ENCODE measurements at regions not wholly inside any gene's neighbourhood (a gene's known extent, or its start where the extent isn't known, plus 50 kb on each side); places are given as distances from the start of the nearest gene placed in this dataset.
"Not testable (repeated sequence)": the region's sequence is repeated elsewhere in the genome, so short reads cannot be mapped to it uniquely, and the experiment has no call there.

- DNase-seq = no peak
Measured at GRCh38 chr1:233788687-233789086, 115.8 kb upstream of the SLC35F3 start.

GRCh38 chr1:233790121-233790520 is 114.4 kb upstream of the SLC35F3 start:
- no peak for DNase-seq

- peak in 43 of 56 donors; percentile 4 to 70 (median 30) for DNase-seq
Measured at GRCh38 chr1:233790662-233791371, 113.7 kb upstream of the SLC35F3 start.

DNA sequence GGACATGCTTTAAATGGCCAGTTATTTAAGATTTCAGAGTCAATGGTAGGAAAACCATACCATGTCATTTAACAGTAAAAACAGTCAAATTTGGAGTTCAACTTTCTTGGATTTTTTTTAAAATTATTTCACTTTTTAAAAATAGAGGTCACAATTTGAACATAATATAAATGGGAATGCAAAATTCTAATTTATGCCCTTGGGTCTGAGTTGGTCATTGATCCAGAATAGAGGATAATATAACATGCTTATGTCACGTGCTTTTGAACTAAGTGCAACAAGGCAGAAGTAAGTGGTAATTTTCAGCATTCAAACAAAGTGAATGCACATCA is 113.1 kb upstream of the SLC35F3 start:
- no peak for DNase-seq

DNA sequence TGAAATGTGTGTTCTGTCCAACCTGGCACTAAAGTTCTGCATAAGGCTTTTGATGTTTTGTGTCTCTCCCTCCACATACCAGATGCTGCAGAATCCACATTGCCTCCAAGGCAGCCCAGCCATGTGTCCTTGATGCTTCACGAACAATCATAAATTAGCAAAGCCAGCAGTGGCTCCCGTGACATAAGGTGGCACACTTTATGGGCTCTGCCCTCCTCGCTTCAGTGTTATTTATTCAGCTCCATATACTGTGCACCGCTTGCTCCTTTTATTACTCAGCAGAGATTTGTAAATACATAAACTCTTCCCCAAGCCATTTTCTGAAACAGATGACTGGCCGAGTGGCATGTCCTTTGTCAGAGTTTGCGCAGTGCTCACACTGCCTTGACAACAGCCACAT is 112.8 kb upstream of the SLC35F3 start:
- no peak for DNase-seq

DNA sequence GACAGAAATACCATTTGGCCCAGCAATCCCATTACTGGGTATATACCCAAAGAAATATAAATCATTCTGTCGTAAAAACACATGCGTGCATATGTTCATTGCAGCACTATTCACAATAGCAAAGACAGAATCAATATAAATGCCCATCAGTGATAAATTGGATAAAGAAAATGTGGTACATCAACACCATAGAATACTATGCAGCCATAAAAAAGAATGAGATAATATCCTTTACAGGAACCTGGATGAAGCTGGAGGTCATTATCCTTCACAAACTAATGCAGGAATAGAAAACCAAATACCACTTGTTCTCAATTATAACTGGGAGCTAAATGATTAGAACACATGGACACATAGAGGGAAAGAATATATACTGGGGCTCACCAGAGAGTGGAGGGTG is 109.6 kb upstream of the SLC35F3 start:
- DNase-seq = no peak

DNA sequence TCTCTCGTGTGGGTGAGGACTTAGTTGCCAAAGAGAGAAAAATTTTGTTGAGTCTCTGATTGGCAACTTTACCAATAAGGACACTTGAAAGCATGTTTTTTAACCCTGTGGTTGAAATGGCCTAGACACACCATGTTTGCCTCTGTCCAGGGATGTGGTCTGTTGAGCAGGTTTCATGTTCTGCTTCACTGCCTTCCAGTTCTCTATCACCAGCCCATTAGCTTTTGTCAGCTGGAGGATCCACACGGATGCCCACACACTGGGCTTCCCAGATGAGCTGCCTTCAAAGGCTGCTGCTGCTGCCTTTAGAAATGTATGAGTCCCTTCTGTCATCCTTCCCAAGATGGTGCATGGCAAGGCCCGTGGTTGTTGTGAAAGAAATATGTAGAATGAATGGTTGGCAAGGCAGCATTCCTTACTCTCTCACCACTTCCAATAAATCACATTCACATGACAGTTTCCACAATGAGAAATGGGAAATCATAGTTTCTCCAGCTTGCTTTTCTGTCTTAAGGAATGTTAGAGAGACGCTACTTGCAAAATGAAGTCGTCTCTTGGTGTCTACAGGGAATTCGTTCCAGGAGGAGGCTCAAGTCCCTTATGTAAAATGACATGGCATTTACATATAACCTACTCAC is 108.2 kb upstream of the SLC35F3 start:
- no peak for DNase-seq

GRCh38 chr1:233802611-233803010 is 101.9 kb upstream of the SLC35F3 start:
- DNase-seq = no peak

DNA sequence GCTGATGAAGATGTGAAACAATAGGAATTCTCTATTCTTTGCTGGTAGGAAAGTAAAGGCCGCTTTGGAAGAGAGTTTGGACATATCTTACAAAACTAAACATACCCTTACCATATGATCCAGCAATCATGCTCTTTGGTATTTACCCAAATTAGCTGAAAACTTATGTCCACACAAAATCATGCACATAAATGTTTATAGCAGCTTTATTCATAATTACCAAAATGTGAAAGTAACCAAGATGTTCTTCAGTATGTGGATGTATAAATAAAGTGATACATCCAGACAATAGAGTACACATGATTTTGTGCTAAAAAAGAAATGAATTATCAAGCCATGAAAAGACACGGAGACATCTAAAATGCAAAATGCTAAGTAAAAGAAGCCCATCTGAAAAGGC is 98.7 kb upstream of the SLC35F3 start:
- no peak for DNase-seq

DNA sequence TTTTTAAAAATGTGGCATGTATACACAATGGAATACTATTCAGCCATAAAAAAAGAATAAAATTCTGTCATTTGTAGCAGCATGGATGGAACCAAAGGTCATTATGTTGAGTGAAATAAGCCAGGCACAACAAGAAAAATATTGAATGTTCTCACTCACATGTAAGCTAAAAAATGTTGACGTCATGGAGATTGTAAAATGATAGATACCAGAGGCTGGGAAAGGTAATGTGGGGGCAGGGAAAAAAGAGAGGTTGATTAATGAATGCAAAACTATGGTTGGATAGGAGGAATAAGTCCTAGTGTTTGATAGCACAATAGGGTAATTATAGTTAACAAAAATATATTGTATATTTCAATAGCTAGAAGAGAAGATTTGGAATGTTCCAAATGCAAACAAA is 89.1 kb upstream of the SLC35F3 start:
- DNase-seq = no peak

- DNase-seq = no peak
Measured at GRCh38 chr1:233815865-233816264, 88.6 kb upstream of the SLC35F3 start.

- DNase-seq = no peak
Measured at GRCh38 chr1:233816348-233816747, 88.1 kb upstream of the SLC35F3 start.

GRCh38 chr1:233819042-233819441 is 85.4 kb upstream of the SLC35F3 start:
- no peak for DNase-seq

- DNase-seq = not testable (repeated sequence)
Measured at GRCh38 chr1:233824179-233824578, 80.3 kb upstream of the SLC35F3 start.

DNA sequence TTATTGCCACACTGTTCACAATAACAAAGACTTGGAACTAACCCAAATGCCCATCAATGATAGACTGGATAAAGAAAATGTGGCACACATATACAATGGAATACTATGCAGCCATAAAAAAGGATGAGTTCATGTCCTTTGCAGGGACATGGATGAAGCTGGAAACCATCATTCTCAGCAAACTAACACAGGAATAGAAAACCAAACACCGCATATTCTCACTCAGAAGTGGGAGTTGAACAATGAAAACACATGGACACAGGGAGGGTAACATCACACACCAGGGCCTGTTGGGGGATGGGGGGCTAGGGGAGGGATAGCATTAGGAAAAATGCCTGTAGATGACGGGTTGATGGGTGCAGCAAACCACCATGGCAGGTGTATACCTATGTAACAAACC is 76.5 kb upstream of the SLC35F3 start:
- not testable (repeated sequence) for DNase-seq

DNA sequence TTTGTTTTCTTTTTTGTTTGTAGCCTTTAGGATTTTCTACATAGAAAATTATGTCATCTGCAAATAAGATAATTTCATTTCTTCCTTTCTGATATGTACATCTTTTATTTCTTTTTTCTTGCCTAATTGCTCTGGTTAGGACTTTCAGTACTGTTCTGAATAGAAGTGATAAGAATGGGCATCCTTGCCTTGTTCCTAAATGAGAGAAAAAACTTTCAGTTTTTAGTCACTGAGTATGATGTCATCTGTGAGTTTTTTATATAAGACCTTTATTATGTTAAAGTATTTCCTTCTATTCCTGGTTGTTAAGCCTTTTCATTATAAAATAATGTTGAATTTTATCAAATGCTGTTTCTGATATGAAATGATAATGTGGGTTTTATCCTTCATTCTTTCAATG is 76.0 kb upstream of the SLC35F3 start:
- DNase-seq = no peak

DNA sequence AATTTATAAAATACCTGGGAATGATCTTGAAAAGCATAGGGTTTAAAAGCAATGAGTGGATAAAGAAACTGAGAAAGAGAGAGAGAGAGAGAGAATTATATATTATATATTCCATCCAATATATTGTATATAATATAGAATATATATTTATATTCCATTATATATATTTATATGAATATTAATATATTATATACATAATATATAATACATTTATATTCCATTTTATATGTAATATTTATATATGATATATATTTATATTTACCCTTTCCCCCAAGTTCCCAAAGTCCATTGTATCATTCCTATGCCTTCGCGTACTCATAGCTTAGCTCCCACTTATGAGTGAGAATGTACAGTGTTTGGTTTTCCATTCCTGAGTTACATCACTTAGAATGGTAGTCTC is 69.9 kb upstream of the SLC35F3 start:
- DNase-seq = no peak

GRCh38 chr1:233838207-233838606 is 66.3 kb upstream of the SLC35F3 start:
- DNase-seq = not testable (repeated sequence)

DNA sequence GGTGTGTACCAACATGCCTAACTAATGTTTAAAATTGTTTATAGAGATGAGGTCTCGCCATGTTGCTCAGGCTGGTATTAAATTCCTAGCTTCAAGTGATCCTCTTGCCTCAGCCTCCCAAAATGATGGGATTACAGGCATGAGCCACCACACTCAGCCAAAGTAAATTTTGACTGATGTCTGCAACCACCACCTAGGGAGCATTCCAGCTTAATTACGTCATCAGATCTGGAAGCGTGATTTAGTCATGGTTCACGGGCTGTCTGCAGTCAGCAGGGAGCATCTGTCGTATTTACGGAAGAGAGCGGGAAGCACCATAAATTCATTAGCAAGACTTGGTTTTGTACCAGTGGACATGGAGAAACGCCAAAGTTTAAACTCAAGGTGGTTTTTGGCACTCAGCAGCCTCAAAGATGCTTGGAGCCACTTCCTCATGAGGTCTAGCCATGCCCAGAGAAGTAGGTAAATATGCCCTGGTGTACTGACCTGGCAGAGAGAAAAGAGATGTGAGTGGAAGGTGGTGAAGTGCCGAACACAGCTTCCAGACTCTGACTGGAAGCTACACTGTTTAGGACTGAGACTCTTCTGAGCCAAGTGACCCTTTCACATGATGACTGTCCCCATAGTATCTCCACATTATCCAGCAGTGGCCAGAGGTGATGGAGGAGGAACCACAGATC is 60.8 kb upstream of the SLC35F3 start:
- DNase-seq = no peak

- no peak for DNase-seq
Measured at GRCh38 chr1:233844275-233844674, 60.2 kb upstream of the SLC35F3 start.

DNA sequence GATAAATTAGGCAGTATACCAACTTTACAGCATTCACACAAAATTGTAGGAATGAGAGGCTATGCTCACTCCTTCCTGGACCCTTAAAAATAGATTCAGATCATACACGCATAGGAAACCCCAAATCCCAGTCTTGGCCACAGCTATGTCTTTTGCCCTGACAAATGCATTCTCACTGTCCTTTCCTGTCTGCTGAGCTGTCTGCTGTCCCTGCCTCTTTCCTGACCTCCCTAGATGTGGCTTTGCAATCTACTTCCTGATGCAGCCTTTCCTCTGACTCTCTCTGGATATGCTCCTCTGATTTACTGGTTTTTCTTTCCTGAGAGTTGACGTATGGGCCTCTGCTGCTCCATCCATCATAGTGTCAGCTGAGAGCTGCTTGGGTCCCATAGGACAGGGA is 59.8 kb upstream of the SLC35F3 start:
- DNase-seq = no peak

Measured in nucleus accumbens (tissue), 56 donors.